ENCODE measurements at regions not wholly inside any gene's neighbourhood (a gene's known extent, or its start where the extent isn't known, plus 50 kb on each side); places are given as distances from the start of the nearest gene placed in this dataset.
"Not testable (repeated sequence)": the region's sequence is repeated elsewhere in the genome, so short reads cannot be mapped to it uniquely, and the experiment has no call there.

- no peak for DNase-seq
Observed at GRCh38 chr3:22615790-22616189, 587.3 kb upstream of the UBE2E2 start.

GRCh38 chr3:22617372-22617771 lies 585.8 kb upstream of the UBE2E2 start:
- DNase-seq = no peak

- DNase-seq = no peak
Observed at GRCh38 chr3:22620498-22620897, 582.6 kb upstream of the UBE2E2 start.

- no peak for DNase-seq
Observed at GRCh38 chr3:22621205-22621809, 581.8 kb upstream of the UBE2E2 start.

- DNase-seq = no peak
Observed at GRCh38 chr3:22627993-22628499, 575.1 kb upstream of the UBE2E2 start.

GRCh38 chr3:22632536-22632935 lies 570.6 kb upstream of the UBE2E2 start:
- no peak for DNase-seq

- DNase-seq = no peak
Observed at GRCh38 chr3:22634433-22634832, 568.7 kb upstream of the UBE2E2 start.

GRCh38 chr3:22659651-22660475 lies 543.3 kb upstream of the UBE2E2 start:
- DNase-seq = no peak

- no peak for DNase-seq
Observed at GRCh38 chr3:22660606-22661005, 542.5 kb upstream of the UBE2E2 start.

- no peak for DNase-seq
Observed at GRCh38 chr3:22661121-22661700, 541.9 kb upstream of the UBE2E2 start.

- DNase-seq = no peak
Observed at GRCh38 chr3:22665528-22665927, 537.6 kb upstream of the UBE2E2 start.

GRCh38 chr3:22666736-22667135 lies 536.4 kb upstream of the UBE2E2 start:
- no peak for DNase-seq

GRCh38 chr3:22671848-22672247 lies 531.3 kb upstream of the UBE2E2 start:
- DNase-seq = no peak

- DNase-seq = no peak
Observed at GRCh38 chr3:22684739-22685138, 518.4 kb upstream of the UBE2E2 start.

GRCh38 chr3:22685597-22685996 lies 517.5 kb upstream of the UBE2E2 start:
- no peak for DNase-seq

GRCh38 chr3:22691407-22691806 lies 511.7 kb upstream of the UBE2E2 start:
- DNase-seq = no peak

GRCh38 chr3:22691856-22692628 lies 511.1 kb upstream of the UBE2E2 start:
- no peak for DNase-seq

- DNase-seq = no peak
Observed at GRCh38 chr3:22700876-22701275, 502.3 kb upstream of the UBE2E2 start.

- DNase-seq = no peak
Observed at GRCh38 chr3:22704166-22704565, 499.0 kb upstream of the UBE2E2 start.

GRCh38 chr3:22704571-22705354 lies 498.4 kb upstream of the UBE2E2 start:
- DNase-seq = no peak

GRCh38 chr3:22706922-22707321 lies 496.2 kb upstream of the UBE2E2 start:
- DNase-seq = not testable (repeated sequence)

- DNase-seq = peak; percentile 40
Observed at GRCh38 chr3:22713936-22714335, 489.2 kb upstream of the UBE2E2 start.

Data from amniotic stem cell (primary cell).